Rectal smooth muscle tissue (tissue), 1 donor: ENCODE measurements at regions not wholly inside any gene's neighbourhood (a gene's known extent, or its start where the extent isn't known, plus 50 kb on each side); places are given as distances from the start of the nearest gene placed in this dataset.

Experiments used
- H3K27ac ChIP-seq: one replicate; pipeline ENCODE4 v1.7.0; 2013; ENCODE audit warnings: low read depth, low read length, inconsistent platforms
- H3K27me3 ChIP-seq: one replicate; pipeline ENCODE4 v1.7.0; 2013; ENCODE audit warnings: low read length; ENCODE audit not compliant: control insufficient read depth, insufficient read depth
- H3K36me3 ChIP-seq: one replicate; pipeline ENCODE4 v1.7.0; 2013; ENCODE audit warnings: low read length; ENCODE audit not compliant: control insufficient read depth, insufficient read depth
- H3K4me1 ChIP-seq: one replicate; pipeline ENCODE4 v1.7.0; 2013; ENCODE audit warnings: low read length; ENCODE audit not compliant: control insufficient read depth, insufficient read depth
- H3K4me3 ChIP-seq: one replicate; pipeline ENCODE4 v1.7.0; 2013; ENCODE audit warnings: low read length
- H3K9ac ChIP-seq: one replicate; pipeline ENCODE4 v1.7.0; 2013; ENCODE audit warnings: low read length

DNA sequence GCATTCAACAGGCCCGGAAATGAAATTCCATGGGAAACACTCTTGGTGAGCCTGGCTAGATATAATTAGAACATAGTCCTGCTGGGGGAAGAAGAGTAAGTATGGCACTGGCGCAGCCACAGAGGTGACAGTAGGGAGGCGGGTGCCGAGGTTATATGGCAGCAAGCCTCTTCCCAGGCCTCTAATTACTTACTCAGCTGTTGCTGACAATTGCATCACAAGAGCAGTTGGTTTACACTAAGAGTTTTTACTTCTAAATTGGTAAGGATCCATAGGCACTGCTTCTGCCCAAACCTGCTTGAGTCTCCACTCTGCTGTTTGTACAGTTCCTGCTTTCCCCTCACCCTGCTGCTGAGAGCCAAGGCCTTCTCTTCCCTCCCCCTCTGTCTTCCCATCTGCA, 93.3 kb upstream of the DUSP5 start:
- H3K27ac ChIP-seq: no peak overlapping the region

DNA sequence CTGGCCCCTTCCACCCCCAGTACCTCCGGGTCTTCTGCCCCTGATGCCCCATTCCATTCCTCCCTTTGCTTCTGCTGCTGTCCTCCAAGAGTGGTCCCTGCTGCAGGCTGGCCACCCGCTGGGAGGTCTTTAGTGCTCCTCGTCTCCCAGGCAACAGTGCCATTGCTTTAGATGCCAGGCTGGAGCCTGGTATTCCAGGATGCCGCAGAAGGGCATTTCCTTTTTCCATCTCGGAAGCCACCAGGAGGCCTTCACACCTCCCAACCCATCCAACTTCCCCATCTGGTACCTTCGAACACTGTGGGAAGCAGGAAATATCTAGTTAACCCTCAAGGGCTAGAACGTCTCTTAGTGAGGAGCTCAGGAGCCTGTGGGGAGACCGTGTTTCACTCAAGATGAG, 92.9 kb upstream of the DUSP5 start:
- H3K27me3 ChIP-seq: no peaks in the 10 kb centered on the region
- H3K36me3 ChIP-seq: no peaks in the 10 kb centered on the region
- H3K4me1 ChIP-seq: peaks cover 4% of the 10 kb centered on the region
- no peak overlapping the region for H3K27ac ChIP-seq
- H3K4me3 ChIP-seq: no peak overlapping the region
- H3K9ac ChIP-seq: no peak overlapping the region

More for the DNA sequence above, 93.3 kb upstream of the DUSP5 start:
- Histone ChIP-seq H3K4me3 (no peak overlapping the region), H3K36me3 (no peaks in the 10 kb centered on the region), H3K4me1 (peaks cover 4% of the 10 kb centered on the region), H3K9ac (no peak overlapping the region), H3K27me3 (no peaks in the 10 kb centered on the region)

DNA sequence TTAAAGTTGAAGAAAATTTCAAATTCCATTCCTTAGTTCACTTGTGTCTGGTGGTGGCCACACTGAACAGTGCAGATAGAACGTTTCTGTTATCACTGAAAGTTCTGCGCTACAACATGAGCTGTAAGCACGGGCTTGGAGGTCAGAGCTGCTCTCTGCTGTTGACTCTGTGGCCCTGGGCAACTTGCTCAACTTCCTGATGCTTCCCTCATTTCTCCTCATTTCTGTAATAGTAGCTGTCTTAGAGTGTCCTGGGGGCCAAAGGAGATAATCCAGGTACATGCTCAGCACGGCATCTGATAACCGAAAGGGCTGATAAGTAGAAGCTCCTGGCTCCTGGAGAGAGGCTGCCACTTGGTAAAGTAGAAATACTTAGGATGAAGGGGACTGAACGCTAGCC, 92.3 kb upstream of the DUSP5 start:
- no peaks in the 10 kb centered on the region for H3K36me3 ChIP-seq
- no peak overlapping the region for H3K4me3 ChIP-seq
- H3K4me1 ChIP-seq: peaks cover 7% of the 10 kb centered on the region
- H3K27ac ChIP-seq: no peak overlapping the region
- H3K27me3 ChIP-seq: no peaks in the 10 kb centered on the region
- H3K9ac ChIP-seq: no peak overlapping the region

DNA sequence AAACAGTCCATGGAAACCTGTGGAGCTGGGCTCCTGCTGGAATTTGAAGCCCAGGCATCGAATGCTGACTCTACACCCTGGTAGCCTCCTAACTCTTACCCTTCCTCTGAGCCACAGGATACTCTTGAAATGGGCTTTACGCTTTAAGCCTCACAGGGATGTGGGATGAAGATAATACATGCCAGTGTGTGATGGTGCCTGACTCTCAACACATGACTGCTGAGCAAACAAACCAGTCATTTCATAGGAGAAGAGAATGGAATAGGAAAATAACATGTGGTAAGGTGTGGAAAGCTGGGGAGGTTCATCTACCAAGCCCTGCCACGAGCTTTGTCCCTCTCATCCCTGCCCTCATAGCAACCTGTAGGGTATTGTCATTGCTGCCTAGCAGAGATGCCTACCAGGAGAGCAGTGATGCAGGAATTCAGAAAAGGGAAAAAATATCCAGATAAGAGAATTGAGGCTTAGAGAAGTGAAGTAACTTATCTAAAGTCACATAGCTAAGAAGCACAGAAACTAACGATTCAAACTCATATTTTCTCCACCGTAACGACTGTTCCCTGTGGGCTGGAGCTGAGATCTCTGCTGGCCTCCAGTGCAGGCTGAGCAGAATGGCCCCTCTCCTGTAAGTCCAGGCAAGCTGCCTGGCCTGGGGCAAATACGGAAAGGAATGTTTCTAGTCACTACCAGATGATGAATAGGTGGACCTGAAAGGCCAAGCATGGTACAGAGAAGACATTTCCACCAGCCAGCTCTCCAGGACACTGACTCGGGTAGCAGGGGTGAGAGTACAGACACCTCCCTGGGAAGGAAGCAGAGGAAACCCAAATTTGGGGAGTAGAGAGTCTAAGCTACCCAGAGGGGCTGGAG, 90.2 kb upstream of the DUSP5 start:
- no peak overlapping the region for H3K27ac ChIP-seq
- no peak overlapping the region for H3K9ac ChIP-seq
- H3K4me1 ChIP-seq: peaks cover 17% of the 10 kb centered on the region
- H3K27me3 ChIP-seq: no peaks in the 10 kb centered on the region
- no peaks in the 10 kb centered on the region for H3K36me3 ChIP-seq
- no peak overlapping the region for H3K4me3 ChIP-seq

DNA sequence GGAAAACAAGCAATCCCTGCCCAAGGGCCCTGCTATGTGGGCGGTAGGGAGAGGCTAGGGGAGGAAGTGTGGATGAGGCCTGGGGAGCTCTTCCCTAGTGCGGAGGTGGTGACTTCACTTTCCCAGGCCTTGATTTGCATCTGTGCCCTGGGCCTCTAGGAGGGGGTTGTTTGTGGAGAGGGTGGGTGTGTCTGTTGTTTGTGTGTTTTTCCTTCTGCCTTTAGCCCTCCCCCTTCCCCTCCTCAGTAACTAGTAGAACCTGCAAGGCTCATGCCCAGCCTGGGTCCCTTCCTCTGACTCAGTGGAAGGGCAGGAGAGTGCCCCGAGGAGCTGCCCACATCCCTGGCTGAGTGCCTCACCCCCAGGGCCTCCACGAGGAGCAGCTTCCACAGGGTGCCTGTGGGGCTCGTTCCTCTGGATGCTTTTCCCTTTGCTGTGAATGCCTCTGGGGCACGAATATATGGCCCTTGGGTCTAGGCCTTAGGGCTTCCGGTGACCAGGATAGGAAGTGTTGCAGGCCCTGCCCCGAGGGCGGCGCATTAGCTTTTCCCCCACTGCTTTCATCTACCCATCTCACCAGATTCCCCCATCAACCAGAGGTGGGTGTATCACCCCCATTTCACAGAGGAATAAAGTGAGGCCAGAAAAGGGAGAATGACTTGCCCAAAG, 89.4 kb upstream of the DUSP5 start:
- H3K4me1 ChIP-seq: peaks cover 17% of the 10 kb centered on the region
- no peak overlapping the region for H3K27ac ChIP-seq
- no peak overlapping the region for H3K4me3 ChIP-seq
- H3K9ac ChIP-seq: no peak overlapping the region
- H3K36me3 ChIP-seq: no peaks in the 10 kb centered on the region
- no peaks in the 10 kb centered on the region for H3K27me3 ChIP-seq

DNA sequence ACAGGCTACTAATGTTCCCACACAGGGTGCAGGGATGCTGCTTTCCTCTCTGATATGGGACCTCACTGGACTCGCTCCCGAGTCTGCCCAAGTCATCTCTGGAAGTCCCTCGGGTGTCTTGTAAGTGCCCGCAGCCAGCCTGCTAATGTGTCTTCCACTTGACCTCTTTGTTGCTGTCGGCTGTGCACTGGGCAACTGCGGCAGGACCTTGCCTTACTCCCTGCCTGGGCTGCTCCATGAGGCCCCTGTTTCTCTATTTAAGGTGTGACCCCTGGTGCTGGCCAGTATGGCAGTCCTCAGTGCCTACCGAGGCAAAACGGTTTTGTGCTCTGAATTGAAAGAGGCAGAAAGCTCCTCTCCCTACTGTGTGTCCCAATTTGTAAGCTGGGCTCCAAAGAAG, 88.8 kb upstream of the DUSP5 start:
- Histone ChIP-seq H3K4me3 (no peak overlapping the region), H3K4me1 (peaks cover 17% of the 10 kb centered on the region), H3K27ac (no peak overlapping the region), H3K9ac (no peak overlapping the region), H3K36me3 (no peaks in the 10 kb centered on the region), H3K27me3 (no peaks in the 10 kb centered on the region)

DNA sequence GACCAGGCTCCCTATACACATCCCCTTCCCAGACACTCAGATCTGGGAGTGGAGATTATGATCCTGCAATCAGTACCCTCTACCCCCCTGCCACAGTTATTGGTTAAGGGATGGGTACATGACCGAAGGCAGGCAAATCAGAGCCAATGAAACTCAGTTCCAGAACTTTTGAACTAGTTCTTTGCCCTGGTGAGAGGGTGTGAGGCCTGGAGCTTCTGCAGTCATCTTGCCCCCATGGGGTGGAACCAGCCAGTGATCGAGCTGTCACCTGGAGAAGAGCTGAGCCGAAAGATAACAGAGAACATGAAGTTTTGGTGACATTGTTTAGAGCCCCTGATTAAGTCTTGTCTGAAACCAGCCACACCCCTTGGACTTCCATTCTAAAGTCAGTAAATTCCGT, 88.2 kb upstream of the DUSP5 start:
- H3K36me3 ChIP-seq: no peaks in the 10 kb centered on the region
- H3K9ac ChIP-seq: no peak overlapping the region
- no peak overlapping the region for H3K4me3 ChIP-seq
- no peak overlapping the region for H3K27ac ChIP-seq
- H3K27me3 ChIP-seq: no peaks in the 10 kb centered on the region
- peaks cover 17% of the 10 kb centered on the region for H3K4me1 ChIP-seq

DNA sequence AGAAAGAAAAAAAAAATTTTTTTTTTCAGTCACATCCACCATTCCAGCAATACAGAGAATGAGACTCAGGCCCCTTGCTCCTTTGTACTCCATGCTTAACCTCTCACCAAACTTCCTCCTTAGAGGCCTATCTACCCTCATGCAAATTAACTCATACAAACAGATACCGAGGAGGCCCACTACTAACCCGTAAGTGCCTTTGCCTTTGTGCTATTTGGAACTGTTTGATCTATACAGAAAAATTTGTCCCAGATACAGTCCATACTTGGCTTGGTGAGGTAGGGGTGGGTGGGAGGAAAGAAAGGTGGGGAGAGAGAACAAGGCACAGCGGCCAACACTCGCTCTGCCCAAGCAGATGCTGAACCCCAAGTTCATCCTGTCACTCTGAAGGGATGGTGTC, 87.8 kb upstream of the DUSP5 start:
- H3K9ac ChIP-seq: no peak overlapping the region
- no peaks in the 10 kb centered on the region for H3K27me3 ChIP-seq
- no peak overlapping the region for H3K4me3 ChIP-seq
- H3K4me1 ChIP-seq: peaks cover 17% of the 10 kb centered on the region
- H3K27ac ChIP-seq: no peak overlapping the region
- no peaks in the 10 kb centered on the region for H3K36me3 ChIP-seq

DNA sequence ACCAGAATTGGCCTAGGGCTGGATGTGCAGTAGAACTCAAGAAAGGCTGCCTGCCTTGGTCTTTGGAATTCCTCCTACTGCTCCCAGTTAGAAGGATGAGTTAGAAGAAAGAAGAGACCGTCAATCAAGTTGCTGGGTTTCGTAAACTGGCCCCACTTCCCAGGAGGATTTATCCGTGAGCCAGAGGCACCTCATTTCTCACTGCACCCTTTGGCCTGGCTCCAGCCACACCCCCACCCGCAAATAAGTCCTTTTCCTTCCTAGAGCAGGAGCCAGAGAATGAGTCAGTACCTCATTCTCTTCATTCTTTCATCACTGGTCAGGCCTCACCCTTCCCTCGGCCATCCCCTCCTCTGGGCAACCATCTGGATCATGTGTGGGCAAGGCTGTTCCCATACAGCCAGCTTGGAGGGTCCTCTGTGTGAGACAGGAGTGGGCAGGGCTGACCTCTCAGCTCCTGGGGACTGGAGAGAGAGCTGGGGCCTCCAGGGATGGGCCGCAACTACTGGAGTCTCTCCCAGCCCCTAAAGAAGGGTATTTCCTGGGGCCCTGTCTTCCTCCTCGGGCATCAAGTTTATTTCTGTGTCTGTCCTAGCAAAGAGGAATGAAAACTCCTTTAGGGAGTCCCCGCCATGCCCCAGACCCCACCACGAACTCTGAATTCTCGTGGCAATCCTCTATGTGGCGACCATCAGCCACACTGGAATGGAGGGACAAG, 87.2 kb upstream of the DUSP5 start:
- H3K4me3 ChIP-seq: no peak overlapping the region
- H3K4me1 ChIP-seq: peaks cover 17% of the 10 kb centered on the region
- no peaks in the 10 kb centered on the region for H3K36me3 ChIP-seq
- no peaks in the 10 kb centered on the region for H3K27me3 ChIP-seq
- H3K9ac ChIP-seq: no peak overlapping the region
- H3K27ac ChIP-seq: peak overlapping the region; percentile 46

DNA sequence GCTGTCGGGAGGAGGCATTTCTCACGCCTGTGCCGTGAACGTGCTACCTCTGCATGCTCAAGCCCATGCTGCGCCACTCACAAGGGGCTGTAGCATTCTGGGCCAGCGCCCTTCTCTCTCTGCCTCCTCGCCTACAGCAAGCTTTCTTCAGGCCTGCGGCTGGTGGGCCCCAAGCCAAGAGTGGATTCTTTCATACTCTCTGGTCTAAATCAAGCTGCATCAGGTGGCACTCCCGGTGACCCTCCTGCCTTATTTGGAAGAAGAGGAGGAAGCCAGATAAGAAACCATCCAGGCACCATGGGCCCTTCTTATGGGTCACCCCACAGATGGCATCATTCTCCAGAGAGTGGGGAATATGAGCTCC, 86.7 kb upstream of the DUSP5 start:
- peak overlapping the region; percentile 46 for H3K27ac ChIP-seq
- no peaks in the 10 kb centered on the region for H3K27me3 ChIP-seq
- no peak overlapping the region for H3K4me3 ChIP-seq
- H3K4me1 ChIP-seq: peaks cover 17% of the 10 kb centered on the region
- no peaks in the 10 kb centered on the region for H3K36me3 ChIP-seq
- H3K9ac ChIP-seq: no peak overlapping the region

DNA sequence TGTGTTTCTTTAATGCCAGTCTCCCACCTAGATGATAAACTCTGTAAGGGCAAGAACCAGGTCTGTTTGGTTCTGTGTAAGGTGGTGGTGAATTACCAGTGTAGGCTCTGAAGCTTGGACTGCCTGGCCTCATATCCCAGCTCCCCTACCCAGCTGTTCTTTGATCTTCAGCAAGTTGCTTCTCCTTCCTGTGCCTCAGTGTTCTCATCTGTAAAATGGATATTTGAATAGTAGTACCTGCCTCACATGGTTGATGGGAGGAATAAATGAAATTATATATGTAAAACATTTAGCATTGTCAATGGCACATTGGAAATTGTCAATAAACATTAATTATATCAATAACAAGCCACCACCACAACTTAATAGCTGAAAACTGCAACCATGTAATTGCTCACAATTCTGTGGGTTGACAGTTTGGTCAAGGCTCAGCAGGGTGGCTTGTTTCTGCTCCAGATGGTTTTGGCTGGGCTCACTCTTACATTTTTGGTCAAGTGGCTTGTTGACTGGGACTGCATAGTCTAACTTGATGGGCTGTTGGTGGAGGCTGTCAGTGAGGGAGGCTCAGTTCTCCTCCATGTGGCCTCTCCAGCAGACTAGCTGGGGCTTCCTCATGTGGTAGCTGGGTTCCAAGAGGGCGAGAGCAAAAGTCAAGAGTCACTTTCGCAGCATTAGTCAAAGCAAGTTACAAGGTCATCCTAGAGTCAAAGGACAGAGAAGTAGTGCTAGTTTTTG, 84.5 kb upstream of the DUSP5 start:
- Histone ChIP-seq H3K27ac (no peak overlapping the region), H3K36me3 (no peaks in the 10 kb centered on the region), H3K4me1 (peaks cover 13% of the 10 kb centered on the region)

DNA sequence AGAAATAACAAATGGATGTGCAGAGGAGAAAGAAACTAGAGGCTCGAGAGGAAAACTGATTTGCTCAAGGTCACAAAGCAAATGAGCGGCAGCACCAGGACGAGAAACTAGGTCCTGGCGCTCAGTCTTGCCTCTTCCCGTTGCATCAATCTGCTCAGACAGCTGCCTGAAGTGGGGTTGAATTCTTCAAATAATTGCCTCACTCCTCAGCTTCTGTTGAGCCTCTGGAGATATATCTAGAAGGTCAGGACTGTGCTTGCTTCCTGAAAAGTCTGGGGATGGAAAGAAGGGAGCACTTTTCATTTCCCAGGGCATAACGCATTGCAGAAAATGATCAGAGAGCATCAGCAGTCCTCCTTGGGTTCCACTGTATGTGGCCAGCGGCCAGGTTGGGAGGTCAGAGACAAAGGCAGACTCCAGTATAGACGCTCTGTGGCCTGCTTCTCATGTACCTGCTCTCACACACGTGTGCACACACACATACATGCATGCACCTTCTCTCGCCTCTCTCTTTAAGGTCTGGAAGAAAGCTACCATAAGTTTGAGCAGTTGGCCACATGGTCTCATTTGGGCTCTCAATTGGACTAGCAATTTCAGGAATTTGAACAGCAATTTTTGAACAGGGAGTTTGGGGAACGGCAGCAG, 83.7 kb upstream of the DUSP5 start:
- Histone ChIP-seq H3K27ac (no peak overlapping the region), H3K36me3 (no peaks in the 10 kb centered on the region), H3K27me3 (no peaks in the 10 kb centered on the region), H3K4me3 (no peak overlapping the region), H3K9ac (no peak overlapping the region), H3K4me1 (peaks cover 13% of the 10 kb centered on the region)

More for the DNA sequence above, 84.5 kb upstream of the DUSP5 start:
- H3K27me3 ChIP-seq: no peaks in the 10 kb centered on the region
- no peak overlapping the region for H3K4me3 ChIP-seq
- H3K9ac ChIP-seq: no peak overlapping the region
